ENCODE measurements at regions not wholly inside any gene's neighbourhood (a gene's known extent, or its start where the extent isn't known, plus 50 kb on each side); places are given as distances from the start of the nearest gene placed in this dataset.

DNA sequence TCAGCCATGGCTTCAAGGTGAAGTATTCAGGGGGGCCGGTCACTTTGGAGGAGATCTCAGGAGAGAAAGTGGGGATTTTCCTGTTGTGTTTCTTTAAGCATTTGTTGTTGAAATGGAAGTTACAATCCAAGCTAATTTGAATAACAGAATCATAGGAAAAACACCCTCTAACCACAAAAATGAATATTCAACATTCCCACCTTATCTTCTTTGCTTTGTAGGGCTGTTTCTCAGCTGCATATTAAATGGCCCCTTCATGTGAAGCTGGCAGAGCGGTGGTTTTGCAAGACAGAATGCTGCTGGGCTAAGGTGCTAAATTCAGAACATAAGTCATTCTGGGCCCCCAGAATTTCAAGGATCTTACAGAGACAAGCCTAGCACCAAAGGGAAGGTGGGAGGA lies 279.0 kb downstream of the RRAGC start:
- Histone ChIP-seq H3K4me3 (ENCODE audit: low read depth in 1 of 3, low read length in 3 of 3) (no peak overlapping the region), H3K4me1 (ENCODE audit: control insufficient read depth in 4 of 4, insufficient read depth in 4 of 4, low read length in 3 of 4) (no peaks in the 10 kb centered on the region), H3K9me3 (ENCODE audit: control insufficient read depth in 4 of 4, low read length in 3 of 4) (no peaks in the 10 kb centered on the region), H3K9ac (ENCODE audit: low read depth in 1 of 2, low read length in 2 of 2) (no peak overlapping the region), H3K27me3 (ENCODE audit: control insufficient read depth in 4 of 4, insufficient read depth in 4 of 4, low read length in 3 of 4) (peaks cover 0 to 10% (median 3%) of the 10 kb centered on the region in 4 donors), H3K27ac (ENCODE audit: low read depth in 1 of 2, low read length in 2 of 2) (no peak overlapping the region), H3K36me3 (ENCODE audit: control insufficient read depth in 4 of 4, insufficient read depth in 3 of 4, low read depth in 1 of 4, low read length in 3 of 4) (no peaks in the 10 kb centered on the region)
- DNase-seq (ENCODE audit: low spot score): no peak
- 84% methylated on average over 2 of the region's 2 CpGs for whole genome bisulfite sequencing
- TF ChIP-seq SP1 (IDR thresholded peaks at IDR 0.05) (no peak), GABPA (IDR thresholded peaks at IDR 0.05 in 1 of 2, conservative IDR thresholded peaks at IDR 0.05 in 1 of 2) (no peak)

DNA sequence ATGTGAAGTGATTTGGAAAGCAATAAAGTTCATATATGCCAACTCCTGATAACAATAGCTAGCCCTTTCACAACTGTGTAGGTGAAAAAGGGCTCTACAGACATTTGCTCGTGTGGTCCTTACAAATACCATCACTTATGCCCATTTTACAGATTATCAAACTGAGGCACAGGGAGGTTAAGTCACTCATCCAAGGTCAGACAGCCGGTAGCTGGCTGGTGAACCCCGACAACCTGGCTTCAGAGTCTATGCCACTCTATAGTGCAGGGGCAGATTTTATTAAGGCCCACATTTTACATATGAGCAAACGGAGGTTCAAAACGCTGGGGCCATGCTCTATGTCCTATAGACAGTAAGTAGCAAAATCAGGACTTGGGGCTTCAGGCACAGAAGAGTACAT lies 280.5 kb downstream of the RRAGC start:
- no peaks in the 10 kb centered on the region for H3K4me1 ChIP-seq (ENCODE audit: control insufficient read depth in 4 of 4, insufficient read depth in 4 of 4, low read length in 3 of 4)
- H3K27me3 ChIP-seq (ENCODE audit: control insufficient read depth in 4 of 4, insufficient read depth in 4 of 4, low read length in 3 of 4): peaks cover 0 to 6% (median 3%) of the 10 kb centered on the region in 4 donors
- no peak overlapping the region for H3K27ac ChIP-seq (ENCODE audit: low read depth in 1 of 2, low read length in 2 of 2)
- no peak overlapping the region for H3K9ac ChIP-seq (ENCODE audit: low read depth in 1 of 2, low read length in 2 of 2)
- no peaks in the 10 kb centered on the region for H3K9me3 ChIP-seq (ENCODE audit: control insufficient read depth in 4 of 4, low read length in 3 of 4)
- 74% methylated on average over 5 of the region's 5 CpGs for WGBS
- TF ChIP-seq, protein P1, sequence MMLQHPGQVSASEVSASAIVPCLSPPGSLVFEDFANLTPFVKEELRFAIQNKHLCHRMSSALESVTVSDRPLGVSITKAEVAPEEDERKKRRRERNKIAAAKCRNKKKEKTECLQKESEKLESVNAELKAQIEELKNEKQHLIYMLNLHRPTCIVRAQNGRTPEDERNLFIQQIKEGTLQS (IDR thresholded peaks at IDR 0.05): no peak
- TF ChIP-seq, protein P2, sequence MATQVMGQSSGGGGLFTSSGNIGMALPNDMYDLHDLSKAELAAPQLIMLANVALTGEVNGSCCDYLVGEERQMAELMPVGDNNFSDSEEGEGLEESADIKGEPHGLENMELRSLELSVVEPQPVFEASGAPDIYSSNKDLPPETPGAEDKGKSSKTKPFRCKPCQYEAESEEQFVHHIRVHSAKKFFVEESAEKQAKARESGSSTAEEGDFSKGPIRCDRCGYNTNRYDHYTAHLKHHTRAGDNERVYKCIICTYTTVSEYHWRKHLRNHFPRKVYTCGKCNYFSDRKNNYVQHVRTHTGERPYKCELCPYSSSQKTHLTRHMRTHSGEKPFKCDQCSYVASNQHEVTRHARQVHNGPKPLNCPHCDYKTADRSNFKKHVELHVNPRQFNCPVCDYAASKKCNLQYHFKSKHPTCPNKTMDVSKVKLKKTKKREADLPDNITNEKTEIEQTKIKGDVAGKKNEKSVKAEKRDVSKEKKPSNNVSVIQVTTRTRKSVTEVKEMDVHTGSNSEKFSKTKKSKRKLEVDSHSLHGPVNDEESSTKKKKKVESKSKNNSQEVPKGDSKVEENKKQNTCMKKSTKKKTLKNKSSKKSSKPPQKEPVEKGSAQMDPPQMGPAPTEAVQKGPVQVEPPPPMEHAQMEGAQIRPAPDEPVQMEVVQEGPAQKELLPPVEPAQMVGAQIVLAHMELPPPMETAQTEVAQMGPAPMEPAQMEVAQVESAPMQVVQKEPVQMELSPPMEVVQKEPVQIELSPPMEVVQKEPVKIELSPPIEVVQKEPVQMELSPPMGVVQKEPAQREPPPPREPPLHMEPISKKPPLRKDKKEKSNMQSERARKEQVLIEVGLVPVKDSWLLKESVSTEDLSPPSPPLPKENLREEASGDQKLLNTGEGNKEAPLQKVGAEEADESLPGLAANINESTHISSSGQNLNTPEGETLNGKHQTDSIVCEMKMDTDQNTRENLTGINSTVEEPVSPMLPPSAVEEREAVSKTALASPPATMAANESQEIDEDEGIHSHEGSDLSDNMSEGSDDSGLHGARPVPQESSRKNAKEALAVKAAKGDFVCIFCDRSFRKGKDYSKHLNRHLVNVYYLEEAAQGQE (IDR thresholded peaks at IDR 0.05): no peak
- TF ChIP-seq NR2F2 (IDR thresholded peaks at IDR 0.05) (no peak), FOXA2 (IDR thresholded peaks at IDR 0.05) (no peak), EGR1 (IDR thresholded peaks at IDR 0.05; ENCODE audit: low read depth in 2 of 2) (no peak), RAD21 (IDR thresholded peaks at IDR 0.05) (no peak)
- TF ChIP-seq, protein P3, sequence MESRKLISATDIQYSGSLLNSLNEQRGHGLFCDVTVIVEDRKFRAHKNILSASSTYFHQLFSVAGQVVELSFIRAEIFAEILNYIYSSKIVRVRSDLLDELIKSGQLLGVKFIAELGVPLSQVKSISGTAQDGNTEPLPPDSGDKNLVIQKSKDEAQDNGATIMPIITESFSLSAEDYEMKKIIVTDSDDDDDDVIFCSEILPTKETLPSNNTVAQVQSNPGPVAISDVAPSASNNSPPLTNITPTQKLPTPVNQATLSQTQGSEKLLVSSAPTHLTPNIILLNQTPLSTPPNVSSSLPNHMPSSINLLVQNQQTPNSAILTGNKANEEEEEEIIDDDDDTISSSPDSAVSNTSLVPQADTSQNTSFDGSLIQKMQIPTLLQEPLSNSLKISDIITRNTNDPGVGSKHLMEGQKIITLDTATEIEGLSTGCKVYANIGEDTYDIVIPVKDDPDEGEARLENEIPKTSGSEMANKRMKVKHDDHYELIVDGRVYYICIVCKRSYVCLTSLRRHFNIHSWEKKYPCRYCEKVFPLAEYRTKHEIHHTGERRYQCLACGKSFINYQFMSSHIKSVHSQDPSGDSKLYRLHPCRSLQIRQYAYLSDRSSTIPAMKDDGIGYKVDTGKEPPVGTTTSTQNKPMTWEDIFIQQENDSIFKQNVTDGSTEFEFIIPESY (IDR thresholded peaks at IDR 0.05): no peak
- TF ChIP-seq, protein P4, sequence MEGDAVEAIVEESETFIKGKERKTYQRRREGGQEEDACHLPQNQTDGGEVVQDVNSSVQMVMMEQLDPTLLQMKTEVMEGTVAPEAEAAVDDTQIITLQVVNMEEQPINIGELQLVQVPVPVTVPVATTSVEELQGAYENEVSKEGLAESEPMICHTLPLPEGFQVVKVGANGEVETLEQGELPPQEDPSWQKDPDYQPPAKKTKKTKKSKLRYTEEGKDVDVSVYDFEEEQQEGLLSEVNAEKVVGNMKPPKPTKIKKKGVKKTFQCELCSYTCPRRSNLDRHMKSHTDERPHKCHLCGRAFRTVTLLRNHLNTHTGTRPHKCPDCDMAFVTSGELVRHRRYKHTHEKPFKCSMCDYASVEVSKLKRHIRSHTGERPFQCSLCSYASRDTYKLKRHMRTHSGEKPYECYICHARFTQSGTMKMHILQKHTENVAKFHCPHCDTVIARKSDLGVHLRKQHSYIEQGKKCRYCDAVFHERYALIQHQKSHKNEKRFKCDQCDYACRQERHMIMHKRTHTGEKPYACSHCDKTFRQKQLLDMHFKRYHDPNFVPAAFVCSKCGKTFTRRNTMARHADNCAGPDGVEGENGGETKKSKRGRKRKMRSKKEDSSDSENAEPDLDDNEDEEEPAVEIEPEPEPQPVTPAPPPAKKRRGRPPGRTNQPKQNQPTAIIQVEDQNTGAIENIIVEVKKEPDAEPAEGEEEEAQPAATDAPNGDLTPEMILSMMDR (IDR thresholded peaks at IDR 0.05; ENCODE audit: low read depth, low read length, missing input control): no peak
- no peak for DNase-seq (ENCODE audit: low spot score)
- H3K36me3 ChIP-seq (ENCODE audit: control insufficient read depth in 4 of 4, insufficient read depth in 3 of 4, low read depth in 1 of 4, low read length in 3 of 4): no peaks in the 10 kb centered on the region
- no peak overlapping the region for H3K4me3 ChIP-seq (ENCODE audit: low read depth in 1 of 3, low read length in 3 of 3)

All from liver (tissue), 8 donors.